ENCODE measurements at regions not wholly inside any gene's neighbourhood (a gene's known extent, or its start where the extent isn't known, plus 50 kb on each side); places are given as distances from the start of the nearest gene placed in this dataset.
"Not testable (repeated sequence)": the region's sequence is repeated elsewhere in the genome, so short reads cannot be mapped to it uniquely, and the experiment has no call there.

- DNase-seq, result no peak
Observed at GRCh38 chr2:193219413-193219812, 1024.7 kb upstream of the TMEFF2 start.

GRCh38 chr2:193201583-193201982 is 1006.9 kb upstream of the TMEFF2 start:
- no peak for DNase-seq

DNA sequence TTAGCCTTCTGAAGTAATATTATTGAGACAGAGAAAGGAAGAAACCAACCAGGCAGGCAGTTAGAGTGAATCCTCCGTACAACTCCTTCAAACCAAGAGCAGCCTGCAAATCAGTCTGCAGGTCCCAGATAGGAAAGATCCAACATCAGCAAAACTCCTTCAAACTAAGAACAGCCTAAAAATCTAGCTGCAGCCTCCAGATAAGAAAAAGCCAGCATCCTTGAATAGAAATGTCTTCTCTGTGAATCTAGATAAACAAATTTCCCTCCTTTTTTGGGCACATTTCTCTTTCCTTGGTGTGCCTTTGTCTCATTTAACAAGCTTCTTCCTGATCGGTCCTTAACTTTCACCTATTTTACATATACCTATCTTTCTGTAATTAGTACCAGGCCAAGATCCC is 1004.6 kb upstream of the TMEFF2 start:
- DNase-seq, result no peak

DNA sequence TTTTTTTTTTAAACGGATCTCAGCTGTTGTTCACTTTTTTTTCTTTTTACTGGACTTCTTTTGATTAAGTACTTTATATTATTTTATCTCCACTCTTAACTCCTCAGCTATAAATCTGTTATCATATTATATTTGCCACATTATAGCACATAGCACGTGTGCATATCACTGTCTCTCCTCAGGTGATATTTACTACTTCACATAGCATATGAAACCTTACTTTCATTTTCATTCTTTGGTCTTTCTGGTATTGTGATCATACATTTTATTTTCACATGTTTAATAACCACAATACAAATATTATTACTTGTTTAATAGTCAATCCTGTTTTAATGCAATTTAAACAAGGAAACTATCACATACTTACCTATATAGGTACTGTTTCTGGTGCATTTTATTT is 993.1 kb upstream of the TMEFF2 start:
- DNase-seq, result no peak

- not testable (repeated sequence) for DNase-seq
Observed at GRCh38 chr2:193170981-193171380, 976.2 kb upstream of the TMEFF2 start.

GRCh38 chr2:193156480-193156879 is 961.7 kb upstream of the TMEFF2 start:
- DNase-seq, result no peak

GRCh38 chr2:193154076-193154475 is 959.3 kb upstream of the TMEFF2 start:
- DNase-seq, result no peak

GRCh38 chr2:193153576-193153975 is 958.8 kb upstream of the TMEFF2 start:
- DNase-seq, result no peak

DNA sequence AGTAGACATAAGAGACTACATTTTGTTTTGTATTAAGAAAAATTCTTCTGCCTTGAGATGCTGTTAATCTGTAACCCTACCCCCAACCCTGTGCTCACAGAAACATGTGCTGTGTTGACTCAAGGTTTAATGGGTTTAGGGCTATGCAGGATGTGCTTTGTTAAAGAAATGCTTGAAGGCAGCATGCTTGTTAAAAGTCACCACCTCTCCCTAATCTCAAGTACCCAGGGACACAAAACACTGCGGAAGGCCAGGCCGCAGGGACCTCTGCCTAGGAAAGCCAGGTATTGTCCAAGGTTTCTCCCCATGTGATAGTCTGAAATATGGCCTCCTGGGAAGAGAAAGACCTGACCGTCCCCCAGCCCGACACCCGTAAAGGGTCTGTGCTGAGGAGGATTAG is 947.7 kb upstream of the TMEFF2 start:
- DNase-seq, result not testable (repeated sequence)

DNA sequence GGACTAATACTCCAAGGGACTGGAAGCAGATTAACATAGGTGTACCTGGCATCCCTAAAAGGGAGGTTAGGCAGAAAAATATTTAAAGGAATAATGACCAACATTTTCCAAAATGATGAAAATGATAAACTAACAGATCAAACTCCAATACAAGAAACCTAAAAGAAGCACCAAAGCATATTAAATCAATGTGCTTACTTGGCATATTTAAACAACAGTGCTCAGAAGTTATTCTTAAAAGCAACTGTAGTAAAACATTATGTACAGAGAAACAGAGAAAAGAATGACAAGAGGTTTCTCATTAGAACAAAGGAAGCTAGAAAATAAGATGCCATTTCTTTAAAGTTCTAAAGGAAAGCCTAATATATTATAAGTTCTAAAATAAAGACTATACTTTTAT is 947.3 kb upstream of the TMEFF2 start:
- no peak for DNase-seq

DNA sequence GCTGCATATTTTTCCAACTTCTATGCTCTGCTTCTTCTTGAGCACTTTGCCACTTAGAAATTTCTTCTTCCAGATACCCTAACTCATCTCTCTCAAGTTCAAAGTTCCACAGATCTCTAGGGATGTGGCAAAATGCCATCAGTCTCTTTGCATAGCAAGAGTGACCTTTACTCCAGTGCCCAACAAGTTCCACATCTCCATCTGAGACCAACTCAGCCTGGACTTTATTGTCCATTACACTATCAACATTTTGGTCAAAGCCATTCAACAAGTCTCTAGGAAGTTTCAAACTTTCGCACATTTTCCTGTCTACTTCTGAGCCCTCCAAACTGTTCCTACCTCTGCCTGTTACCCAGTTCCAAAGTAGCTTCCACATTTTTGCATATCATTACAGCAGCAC is 946.2 kb upstream of the TMEFF2 start:
- DNase-seq, result not testable (repeated sequence)

GRCh38 chr2:193124815-193125214 is 930.1 kb upstream of the TMEFF2 start:
- no peak for DNase-seq

DNA sequence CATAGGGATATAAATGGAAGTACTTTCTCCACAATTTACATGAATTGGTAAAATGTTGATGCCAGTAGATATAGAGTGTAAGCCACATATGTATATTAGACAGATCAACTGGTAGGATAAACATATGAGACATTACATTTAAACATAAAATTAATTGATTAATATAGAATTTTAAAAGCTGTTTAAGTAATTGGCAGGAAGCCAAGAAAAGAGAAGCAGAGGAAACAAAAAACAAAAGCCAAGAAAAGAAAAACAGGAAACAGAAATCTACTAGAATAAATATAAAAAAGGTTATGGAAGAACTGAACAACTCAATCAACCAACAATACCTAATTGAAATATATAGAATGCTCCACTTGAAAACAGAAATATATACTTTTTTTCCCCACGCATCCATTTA is 920.1 kb upstream of the TMEFF2 start:
- no peak for DNase-seq

DNA sequence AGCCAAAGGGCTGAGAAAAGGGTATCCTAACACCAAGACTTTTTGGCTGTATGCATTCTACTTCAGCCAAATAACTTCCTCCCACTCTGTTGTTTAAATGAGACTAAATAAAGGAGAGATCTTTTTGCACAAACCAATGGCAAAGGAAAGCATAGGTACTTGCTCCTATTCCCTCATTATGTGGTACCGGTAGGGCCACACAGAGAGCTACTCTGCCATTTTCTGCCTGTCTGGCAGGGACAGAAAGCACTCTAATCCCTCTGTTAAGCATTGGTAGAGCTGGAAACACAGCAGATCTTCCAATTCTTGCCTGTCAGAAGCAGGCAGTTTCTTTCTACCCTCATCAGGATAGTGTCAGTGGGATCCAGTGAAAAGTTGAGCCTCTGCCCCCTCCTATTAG is 918.3 kb upstream of the TMEFF2 start:
- no peak for DNase-seq

DNA sequence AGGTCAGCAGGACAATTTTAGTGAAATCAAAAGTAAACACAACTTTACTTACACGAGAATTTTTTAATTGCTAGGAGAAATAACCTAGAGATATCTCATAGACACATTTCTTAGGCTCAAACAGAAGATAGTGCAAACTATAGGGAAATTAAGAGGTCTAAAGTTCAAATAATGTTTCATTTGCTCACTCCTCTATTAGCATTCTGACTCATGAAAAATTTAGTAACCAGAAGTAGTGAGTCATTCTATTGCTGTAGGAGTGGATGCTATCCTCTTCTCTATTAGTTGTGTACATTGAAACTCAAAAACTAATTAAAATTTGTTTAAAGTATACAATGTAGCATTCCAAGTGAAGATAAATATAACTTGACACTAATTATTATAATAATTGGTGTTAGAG is 908.3 kb upstream of the TMEFF2 start:
- peak; percentile 47 for DNase-seq

- DNase-seq, result no peak
Observed at GRCh38 chr2:193101591-193101990, 906.9 kb upstream of the TMEFF2 start.

DNA sequence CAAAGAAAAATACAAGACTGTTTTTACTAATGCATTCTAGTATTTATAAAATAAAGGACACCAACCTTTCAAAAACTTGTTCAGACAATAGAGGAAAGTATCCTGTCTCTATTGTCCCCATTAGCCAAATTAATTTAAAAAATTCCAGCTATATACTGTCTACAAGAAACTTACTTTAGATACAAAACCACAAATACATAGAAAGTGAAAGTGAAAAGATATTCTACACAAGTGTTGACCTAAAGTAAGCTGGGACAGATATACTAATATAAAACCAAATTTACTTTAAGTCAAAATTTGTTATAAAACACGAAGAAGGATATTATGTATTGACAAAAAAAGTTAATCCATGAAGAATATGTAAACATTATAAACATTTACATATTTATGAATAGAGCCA is 893.3 kb upstream of the TMEFF2 start:
- no peak for DNase-seq

- DNase-seq, result no peak
Observed at GRCh38 chr2:193076995-193077394, 882.3 kb upstream of the TMEFF2 start.

DNA sequence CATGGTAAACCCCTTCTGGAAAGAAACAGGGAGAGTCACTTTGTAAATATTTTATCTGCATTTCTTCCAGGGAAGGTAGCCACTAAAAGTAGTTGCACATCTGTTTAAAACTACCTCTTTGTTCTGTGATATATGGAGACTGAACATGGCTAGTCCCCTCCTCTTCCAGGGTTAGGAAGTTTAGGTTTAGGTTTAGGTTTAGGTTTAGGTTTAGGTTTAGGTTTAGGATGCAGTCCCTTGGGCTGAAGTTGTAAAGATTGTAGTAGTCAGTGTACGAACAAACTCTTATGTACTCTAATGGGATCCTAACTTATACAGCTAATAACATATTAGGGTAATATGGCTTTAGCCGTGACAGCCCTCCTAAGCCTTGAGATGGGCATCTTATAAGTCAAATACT is 880.2 kb upstream of the TMEFF2 start:
- DNase-seq, result no peak

- no peak for DNase-seq
Observed at GRCh38 chr2:193072647-193073046, 877.9 kb upstream of the TMEFF2 start.

DNA sequence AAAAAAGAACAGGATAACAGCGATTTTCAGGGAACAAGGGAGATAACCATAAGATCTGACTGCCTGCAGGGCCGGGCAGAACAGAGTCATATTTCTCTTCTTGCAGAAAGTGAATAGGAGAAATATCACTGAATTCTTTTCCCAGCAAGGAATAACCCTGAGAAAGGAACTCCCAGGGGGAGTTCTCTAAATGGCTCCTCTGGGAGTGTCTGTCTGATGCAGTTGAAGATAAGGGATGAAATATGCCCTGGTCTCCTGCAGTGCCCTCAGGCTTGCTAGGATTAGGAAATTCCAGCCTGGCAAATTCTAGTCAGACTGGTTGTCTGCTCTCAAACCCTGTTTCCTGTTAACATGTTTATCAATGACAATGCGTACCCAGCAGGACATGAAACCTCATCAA is 830.8 kb upstream of the TMEFF2 start:
- DNase-seq, result not testable (repeated sequence)

DNA sequence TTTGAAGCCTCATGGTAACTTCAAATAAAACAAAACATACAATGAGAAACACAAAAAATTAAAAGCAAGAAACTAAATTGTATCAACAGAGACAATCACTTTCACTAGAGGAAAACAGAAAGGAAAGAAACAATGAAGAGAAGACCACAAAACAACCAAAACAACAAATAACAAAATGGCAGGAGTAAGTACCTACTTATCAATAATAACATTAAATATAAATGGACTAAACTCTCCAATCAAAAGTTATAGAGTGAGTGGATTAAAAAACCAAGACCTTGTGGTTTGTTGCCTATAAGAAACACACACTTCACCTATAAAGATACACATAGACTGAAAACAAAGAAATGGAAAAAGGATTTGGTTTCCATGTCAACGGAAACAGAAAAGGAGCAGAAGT is 830.1 kb upstream of the TMEFF2 start:
- no peak for DNase-seq

GRCh38 chr2:193011870-193012269 is 817.1 kb upstream of the TMEFF2 start:
- no peak for DNase-seq

DNA sequence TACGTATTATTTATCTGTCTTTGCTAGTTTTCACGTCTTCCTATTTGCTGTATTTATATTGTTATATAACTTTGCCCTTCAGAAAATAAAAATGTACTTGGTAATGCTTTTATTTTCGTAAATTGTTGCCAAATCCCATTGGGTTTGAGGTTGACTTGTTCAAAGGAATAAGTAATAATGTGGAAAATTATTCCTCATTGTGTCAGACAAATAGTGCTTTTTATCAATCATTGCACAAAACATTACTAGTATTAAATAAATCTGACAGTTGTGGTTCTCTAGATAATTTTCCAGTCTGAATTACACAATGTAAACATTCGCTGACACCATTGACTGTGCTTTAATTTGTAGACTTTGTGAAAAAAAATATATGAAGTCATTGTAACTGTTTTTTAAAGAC is 798.3 kb upstream of the TMEFF2 start:
- no peak for DNase-seq

DNA sequence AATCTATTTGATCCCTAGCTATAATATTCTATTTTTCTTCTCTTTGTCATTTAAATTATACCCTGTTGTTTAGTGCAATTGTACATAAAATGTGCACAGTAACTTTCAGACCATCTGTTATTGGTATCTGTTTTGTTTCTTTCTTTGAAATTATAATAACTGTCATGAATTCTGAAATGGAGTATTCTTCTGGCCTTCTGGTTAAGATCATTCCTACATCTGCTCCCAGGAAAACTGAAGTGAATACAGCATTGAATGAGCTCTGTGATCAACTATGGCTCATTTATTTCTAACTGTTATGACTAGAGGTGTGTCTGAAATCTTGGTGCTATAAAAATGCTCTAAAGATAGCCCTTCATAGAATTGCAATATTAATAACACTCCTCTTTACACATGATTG is 788.4 kb upstream of the TMEFF2 start:
- DNase-seq, result no peak

GRCh38 chr2:192978395-192978794 is 783.7 kb upstream of the TMEFF2 start:
- DNase-seq, result no peak
